GM12878 (cell line): ENCODE measurements at regions not wholly inside any gene's neighbourhood (a gene's known extent, or its start where the extent isn't known, plus 50 kb on each side); places are given as distances from the start of the nearest gene placed in this dataset.

Source experiments
- BHLHE40 ChIP-seq, 2 experiments: fragments of 450-650 bp in 1 of 2; IDR thresholded peaks; 2 replicates each; pipeline ENCODE4 v1.6.1; 2011 to 2017; ENCODE audit warnings: low read depth in 2 of 2, borderline replicate concordance in 1 of 2, improper control_type of control experiment in 1 of 2, low read length in 1 of 2, mild to moderate bottlenecking in 1 of 2
- CBX3 ChIP-seq: fragments of 200-600 bp; sonication (generic); IDR thresholded peaks from 2 replicates; pipeline ENCODE4 v1.6.1; 2016; ENCODE audit warnings: low read depth, borderline replicate concordance
- FOXM1 ChIP-seq: IDR thresholded peaks from 2 replicates; pipeline ENCODE4 v1.6.1; 2012; ENCODE audit warnings: low read depth, mild to moderate bottlenecking, inconsistent platforms, low read length, moderate library complexity
- NRF1 ChIP-seq: conservative IDR thresholded peaks from 2 replicates; pipeline ENCODE4 v1.6.1; 2011; ENCODE audit warnings: mild to moderate bottlenecking, low read depth, low read length, improper control_type of control experiment
- RELA ChIP-seq: fragments of 450-650 bp; IDR thresholded peaks from 2 replicates; pipeline ENCODE4 v1.8.0; 2014; ENCODE audit warnings: borderline replicate concordance; ENCODE audit not compliant: partially characterized antibody
- ZBED1 ChIP-seq: IDR thresholded peaks from 2 replicates; pipeline ENCODE4 v1.6.1; 2016; ENCODE audit warnings: borderline replicate concordance
- ZNF384 ChIP-seq: IDR thresholded peaks from 2 replicates; pipeline ENCODE4 v1.6.1; 2012; ENCODE audit warnings: low read depth, mild to moderate bottlenecking, low read length, improper control_type of control experiment, borderline replicate concordance
- ZNF622 ChIP-seq: fragments of 450-650 bp; IDR thresholded peaks from 2 replicates; pipeline ENCODE4 v1.6.1; 2017; ENCODE audit warnings: mild to moderate bottlenecking, inconsistent platforms
- TF ChIP-seq, protein P1 (sequence below): IDR thresholded peaks from 2 replicates; pipeline ENCODE4 v1.6.1; 2012; ENCODE audit warnings: mild to moderate bottlenecking, low read depth, low read length
- TF ChIP-seq, protein P2 (sequence below), 3 experiments: IDR thresholded peaks in 2 of 3; conservative IDR thresholded peaks in 1 of 3; 2 replicates each; pipeline ENCODE4 v1.5.1; 2011; ENCODE audit warnings: low read depth in 3 of 3, low read length in 3 of 3, mild to moderate bottlenecking in 3 of 3, control low read depth in 2 of 3, moderate library complexity in 2 of 3, inconsistent platforms in 1 of 3, mixed read lengths in 1 of 3; ENCODE audit not compliant: control insufficient read depth in 2 of 3, insufficient read depth in 1 of 3; ENCODE audit errors: extremely low read depth in 1 of 3
- TF ChIP-seq, protein P3 (sequence below): fragments of 450-650 bp; IDR thresholded peaks from 2 replicates; pipeline ENCODE4 v1.6.1; 2014; ENCODE audit warnings: mild to moderate bottlenecking

DNA sequence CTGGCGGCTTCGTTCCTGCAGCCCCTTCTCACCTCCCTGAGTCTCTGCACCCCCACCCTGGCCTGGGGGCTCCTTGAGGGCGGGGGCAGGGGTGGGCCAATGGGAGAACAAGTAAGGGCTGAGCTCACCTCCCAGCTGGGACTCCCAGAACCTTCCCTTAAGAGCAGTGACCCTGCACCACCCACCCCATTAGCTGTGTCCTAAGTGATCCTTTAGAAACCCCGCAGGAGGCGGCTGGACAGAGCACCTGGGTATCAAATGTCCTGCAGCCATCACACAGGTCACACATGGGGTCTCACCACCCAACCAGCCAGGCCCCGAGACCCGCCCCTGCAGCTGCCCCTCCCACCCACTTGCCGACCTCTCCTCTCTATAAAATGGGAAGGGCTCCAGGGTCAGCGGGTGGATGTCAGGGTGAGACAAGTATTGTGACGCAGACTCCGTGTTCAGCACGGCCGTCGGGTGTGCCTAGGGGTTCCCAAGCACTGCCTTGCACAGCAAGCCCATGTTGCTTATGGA is 151.2 kb upstream of the C14orf180 start:
- no peak for TF ChIP-seq ZNF384
- no peak for TF ChIP-seq ZNF622
- TF ChIP-seq, protein P1, sequence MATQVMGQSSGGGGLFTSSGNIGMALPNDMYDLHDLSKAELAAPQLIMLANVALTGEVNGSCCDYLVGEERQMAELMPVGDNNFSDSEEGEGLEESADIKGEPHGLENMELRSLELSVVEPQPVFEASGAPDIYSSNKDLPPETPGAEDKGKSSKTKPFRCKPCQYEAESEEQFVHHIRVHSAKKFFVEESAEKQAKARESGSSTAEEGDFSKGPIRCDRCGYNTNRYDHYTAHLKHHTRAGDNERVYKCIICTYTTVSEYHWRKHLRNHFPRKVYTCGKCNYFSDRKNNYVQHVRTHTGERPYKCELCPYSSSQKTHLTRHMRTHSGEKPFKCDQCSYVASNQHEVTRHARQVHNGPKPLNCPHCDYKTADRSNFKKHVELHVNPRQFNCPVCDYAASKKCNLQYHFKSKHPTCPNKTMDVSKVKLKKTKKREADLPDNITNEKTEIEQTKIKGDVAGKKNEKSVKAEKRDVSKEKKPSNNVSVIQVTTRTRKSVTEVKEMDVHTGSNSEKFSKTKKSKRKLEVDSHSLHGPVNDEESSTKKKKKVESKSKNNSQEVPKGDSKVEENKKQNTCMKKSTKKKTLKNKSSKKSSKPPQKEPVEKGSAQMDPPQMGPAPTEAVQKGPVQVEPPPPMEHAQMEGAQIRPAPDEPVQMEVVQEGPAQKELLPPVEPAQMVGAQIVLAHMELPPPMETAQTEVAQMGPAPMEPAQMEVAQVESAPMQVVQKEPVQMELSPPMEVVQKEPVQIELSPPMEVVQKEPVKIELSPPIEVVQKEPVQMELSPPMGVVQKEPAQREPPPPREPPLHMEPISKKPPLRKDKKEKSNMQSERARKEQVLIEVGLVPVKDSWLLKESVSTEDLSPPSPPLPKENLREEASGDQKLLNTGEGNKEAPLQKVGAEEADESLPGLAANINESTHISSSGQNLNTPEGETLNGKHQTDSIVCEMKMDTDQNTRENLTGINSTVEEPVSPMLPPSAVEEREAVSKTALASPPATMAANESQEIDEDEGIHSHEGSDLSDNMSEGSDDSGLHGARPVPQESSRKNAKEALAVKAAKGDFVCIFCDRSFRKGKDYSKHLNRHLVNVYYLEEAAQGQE: no peak
- no peak for TF ChIP-seq ZBED1
- no peak for TF ChIP-seq FOXM1
- no peak for TF ChIP-seq BHLHE40 (IDR thresholded peaks at IDR 0.05; ENCODE audit: borderline replicate concordance in 1 of 2, low read depth in 2 of 2, low read length in 1 of 2)
- TF ChIP-seq, protein P2, sequence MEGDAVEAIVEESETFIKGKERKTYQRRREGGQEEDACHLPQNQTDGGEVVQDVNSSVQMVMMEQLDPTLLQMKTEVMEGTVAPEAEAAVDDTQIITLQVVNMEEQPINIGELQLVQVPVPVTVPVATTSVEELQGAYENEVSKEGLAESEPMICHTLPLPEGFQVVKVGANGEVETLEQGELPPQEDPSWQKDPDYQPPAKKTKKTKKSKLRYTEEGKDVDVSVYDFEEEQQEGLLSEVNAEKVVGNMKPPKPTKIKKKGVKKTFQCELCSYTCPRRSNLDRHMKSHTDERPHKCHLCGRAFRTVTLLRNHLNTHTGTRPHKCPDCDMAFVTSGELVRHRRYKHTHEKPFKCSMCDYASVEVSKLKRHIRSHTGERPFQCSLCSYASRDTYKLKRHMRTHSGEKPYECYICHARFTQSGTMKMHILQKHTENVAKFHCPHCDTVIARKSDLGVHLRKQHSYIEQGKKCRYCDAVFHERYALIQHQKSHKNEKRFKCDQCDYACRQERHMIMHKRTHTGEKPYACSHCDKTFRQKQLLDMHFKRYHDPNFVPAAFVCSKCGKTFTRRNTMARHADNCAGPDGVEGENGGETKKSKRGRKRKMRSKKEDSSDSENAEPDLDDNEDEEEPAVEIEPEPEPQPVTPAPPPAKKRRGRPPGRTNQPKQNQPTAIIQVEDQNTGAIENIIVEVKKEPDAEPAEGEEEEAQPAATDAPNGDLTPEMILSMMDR (IDR thresholded peaks at IDR 0.05 in 2 of 3, conservative IDR thresholded peaks at IDR 0.05 in 1 of 3; ENCODE audit: control insufficient read depth in 2 of 3, extremely low read depth in 1 of 3, insufficient read depth in 1 of 3, low read depth in 3 of 3, low read length in 3 of 3): no peak
- TF ChIP-seq CBX3: no peak
- TF ChIP-seq, protein P3, sequence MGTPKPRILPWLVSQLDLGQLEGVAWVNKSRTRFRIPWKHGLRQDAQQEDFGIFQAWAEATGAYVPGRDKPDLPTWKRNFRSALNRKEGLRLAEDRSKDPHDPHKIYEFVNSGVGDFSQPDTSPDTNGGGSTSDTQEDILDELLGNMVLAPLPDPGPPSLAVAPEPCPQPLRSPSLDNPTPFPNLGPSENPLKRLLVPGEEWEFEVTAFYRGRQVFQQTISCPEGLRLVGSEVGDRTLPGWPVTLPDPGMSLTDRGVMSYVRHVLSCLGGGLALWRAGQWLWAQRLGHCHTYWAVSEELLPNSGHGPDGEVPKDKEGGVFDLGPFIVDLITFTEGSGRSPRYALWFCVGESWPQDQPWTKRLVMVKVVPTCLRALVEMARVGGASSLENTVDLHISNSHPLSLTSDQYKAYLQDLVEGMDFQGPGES: no peak
- no peak for TF ChIP-seq NRF1
- TF ChIP-seq RELA: no peak
